ENCODE measurements at regions not wholly inside any gene's neighbourhood (a gene's known extent, or its start where the extent isn't known, plus 50 kb on each side); places are given as distances from the start of the nearest gene placed in this dataset.
A peak's percentile ranks its signal among the peaks of the same experiment; 100 is the strongest.
"Not testable (repeated sequence)": the region's sequence is repeated elsewhere in the genome, so short reads cannot be mapped to it uniquely, and the experiment has no call there.

- no peak for DNase-seq (ENCODE audit: low read depth)
Observed at GRCh38 chr7:32223071-32223650, 153.0 kb upstream of the PDE1C start.

GRCh38 chr7:32222251-32222900 lies 152.2 kb upstream of the PDE1C start:
- no peak for DNase-seq (ENCODE audit: low read depth)

GRCh38 chr7:32221736-32222135 lies 151.5 kb upstream of the PDE1C start:
- no peak for DNase-seq (ENCODE audit: low read depth)

GRCh38 chr7:32221056-32221455 lies 150.8 kb upstream of the PDE1C start:
- DNase-seq (ENCODE audit: low read depth), result no peak

- not testable (repeated sequence) for DNase-seq (ENCODE audit: low read depth)
Observed at GRCh38 chr7:32219831-32220230, 149.6 kb upstream of the PDE1C start.

- no peak for DNase-seq (ENCODE audit: low read depth)
Observed at GRCh38 chr7:32219416-32219815, 149.2 kb upstream of the PDE1C start.

- DNase-seq (ENCODE audit: low read depth), result no peak
Observed at GRCh38 chr7:32218741-32219288, 148.6 kb upstream of the PDE1C start.

GRCh38 chr7:32218154-32218467 lies 147.9 kb upstream of the PDE1C start:
- no peak for DNase-seq (ENCODE audit: low read depth)

- no peak for DNase-seq (ENCODE audit: low read depth)
Observed at GRCh38 chr7:32217341-32218153, 147.3 kb upstream of the PDE1C start.

GRCh38 chr7:32216759-32217158 lies 146.6 kb upstream of the PDE1C start:
- no peak for DNase-seq (ENCODE audit: low read depth)

- DNase-seq (ENCODE audit: low read depth), result no peak
Observed at GRCh38 chr7:32215697-32216096, 145.5 kb upstream of the PDE1C start.

GRCh38 chr7:32214913-32215312 lies 144.7 kb upstream of the PDE1C start:
- no peak for DNase-seq (ENCODE audit: low read depth)

- DNase-seq (ENCODE audit: low read depth), result no peak
Observed at GRCh38 chr7:32212321-32212720, 142.1 kb upstream of the PDE1C start.

- DNase-seq (ENCODE audit: low read depth), result peak; percentile 41
Observed at GRCh38 chr7:32206987-32207386, 136.8 kb upstream of the PDE1C start.

- DNase-seq (ENCODE audit: low read depth), result no peak
Observed at GRCh38 chr7:32206488-32206887, 136.3 kb upstream of the PDE1C start.

- DNase-seq (ENCODE audit: low read depth), result not testable (repeated sequence)
Observed at GRCh38 chr7:32205298-32205824, 135.2 kb upstream of the PDE1C start.

- DNase-seq (ENCODE audit: low read depth), result peak; percentile 84
Observed at GRCh38 chr7:32204361-32205018, 134.3 kb upstream of the PDE1C start.

GRCh38 chr7:32200646-32201045 lies 130.4 kb upstream of the PDE1C start:
- no peak for DNase-seq (ENCODE audit: low read depth)

GRCh38 chr7:32194537-32194936 lies 124.3 kb upstream of the PDE1C start:
- no peak for DNase-seq (ENCODE audit: low read depth)

GRCh38 chr7:32191305-32191704 lies 121.1 kb upstream of the PDE1C start:
- no peak for DNase-seq (ENCODE audit: low read depth)

GRCh38 chr7:32179567-32179966 lies 109.4 kb upstream of the PDE1C start:
- peak; percentile 25 for DNase-seq (ENCODE audit: low read depth)

- no peak for DNase-seq (ENCODE audit: low read depth)
Observed at GRCh38 chr7:32178677-32179366, 108.6 kb upstream of the PDE1C start.
